ENCODE measurements at regions not wholly inside any gene's neighbourhood (a gene's known extent, or its start where the extent isn't known, plus 50 kb on each side); places are given as distances from the start of the nearest gene placed in this dataset.
"Not testable (repeated sequence)": the region's sequence is repeated elsewhere in the genome, so short reads cannot be mapped to it uniquely, and the experiment has no call there.

- H3K4me3 Mint-ChIP-seq, result no peak overlapping the region
- no peaks in the 10 kb centered on the region for H3K27me3 Mint-ChIP-seq
- peaks cover 2% of the 10 kb centered on the region for H3K4me1 Mint-ChIP-seq
- no peaks in the 10 kb centered on the region for H3K9me3 Mint-ChIP-seq
- no peaks in the 10 kb centered on the region for H3K36me3 Mint-ChIP-seq
- no peak for DNase-seq
- no peak overlapping the region for H3K27ac Mint-ChIP-seq
Observed at GRCh38 chr1:213786683-213787082, 201.1 kb upstream of the PROX1 start.

GRCh38 chr1:213790565-213790964 is 197.2 kb upstream of the PROX1 start:
- Mint-ChIP-seq H3K27ac (no peak overlapping the region), H3K4me1 (no peaks in the 10 kb centered on the region), H3K36me3 (no peaks in the 10 kb centered on the region), H3K27me3 (no peaks in the 10 kb centered on the region), H3K4me3 (no peak overlapping the region), H3K9me3 (no peaks in the 10 kb centered on the region)
- DNase-seq, result no peak

GRCh38 chr1:213793482-213794067 is 194.2 kb upstream of the PROX1 start:
- Mint-ChIP-seq H3K9me3 (no peaks in the 10 kb centered on the region), H3K27ac (no peak overlapping the region), H3K36me3 (no peaks in the 10 kb centered on the region), H3K27me3 (no peaks in the 10 kb centered on the region), H3K4me3 (no peak overlapping the region), H3K4me1 (no peaks in the 10 kb centered on the region)
- no peak for DNase-seq

GRCh38 chr1:213796525-213796924 is 191.2 kb upstream of the PROX1 start:
- Mint-ChIP-seq H3K36me3 (no peaks in the 10 kb centered on the region), H3K27me3 (no peaks in the 10 kb centered on the region), H3K4me3 (no peak overlapping the region), H3K27ac (no peak overlapping the region), H3K4me1 (no peaks in the 10 kb centered on the region), H3K9me3 (no peaks in the 10 kb centered on the region)
- no peak for DNase-seq

GRCh38 chr1:213808288-213808687 is 179.5 kb upstream of the PROX1 start:
- H3K27me3 Mint-ChIP-seq, H3K9me3 Mint-ChIP-seq, DNase-seq, H3K36me3 Mint-ChIP-seq, H3K4me1 Mint-ChIP-seq, H3K27ac Mint-ChIP-seq, H3K4me3 Mint-ChIP-seq: not testable (repeated sequence)

GRCh38 chr1:213817156-213817555 is 170.6 kb upstream of the PROX1 start:
- no peak overlapping the region for H3K4me3 Mint-ChIP-seq
- H3K36me3 Mint-ChIP-seq, result no peaks in the 10 kb centered on the region
- DNase-seq, result no peak
- H3K4me1 Mint-ChIP-seq, result no peaks in the 10 kb centered on the region
- H3K9me3 Mint-ChIP-seq, result no peaks in the 10 kb centered on the region
- H3K27me3 Mint-ChIP-seq, result no peaks in the 10 kb centered on the region
- H3K27ac Mint-ChIP-seq, result no peak overlapping the region

GRCh38 chr1:213820362-213821149 is 167.2 kb upstream of the PROX1 start:
- Mint-ChIP-seq H3K9me3 (no peaks in the 10 kb centered on the region), H3K4me1 (no peaks in the 10 kb centered on the region), H3K27ac (no peak overlapping the region), H3K27me3 (no peaks in the 10 kb centered on the region), H3K36me3 (no peaks in the 10 kb centered on the region), H3K4me3 (no peak overlapping the region)
- DNase-seq, result no peak

GRCh38 chr1:213821175-213821942 is 166.4 kb upstream of the PROX1 start:
- H3K27ac Mint-ChIP-seq, result no peak overlapping the region
- H3K9me3 Mint-ChIP-seq, result no peaks in the 10 kb centered on the region
- no peaks in the 10 kb centered on the region for H3K36me3 Mint-ChIP-seq
- no peaks in the 10 kb centered on the region for H3K4me1 Mint-ChIP-seq
- no peak for DNase-seq
- no peaks in the 10 kb centered on the region for H3K27me3 Mint-ChIP-seq
- H3K4me3 Mint-ChIP-seq, result no peak overlapping the region

GRCh38 chr1:213821943-213822334 is 165.8 kb upstream of the PROX1 start:
- Mint-ChIP-seq H3K36me3 (no peaks in the 10 kb centered on the region), H3K4me1 (no peaks in the 10 kb centered on the region), H3K27me3 (no peaks in the 10 kb centered on the region), H3K9me3 (no peaks in the 10 kb centered on the region), H3K4me3 (no peak overlapping the region), H3K27ac (no peak overlapping the region)
- DNase-seq, result no peak

GRCh38 chr1:213826891-213827290 is 160.9 kb upstream of the PROX1 start:
- Mint-ChIP-seq H3K27me3 (no peaks in the 10 kb centered on the region), H3K4me1 (no peaks in the 10 kb centered on the region), H3K36me3 (no peaks in the 10 kb centered on the region), H3K27ac (no peak overlapping the region), H3K9me3 (peaks cover 4% of the 10 kb centered on the region), H3K4me3 (no peak overlapping the region)
- DNase-seq, result no peak

GRCh38 chr1:213828867-213829266 is 158.9 kb upstream of the PROX1 start:
- H3K4me3 Mint-ChIP-seq, result no peak overlapping the region
- no peak for DNase-seq
- peaks cover 4% of the 10 kb centered on the region for H3K9me3 Mint-ChIP-seq
- no peaks in the 10 kb centered on the region for H3K36me3 Mint-ChIP-seq
- H3K27me3 Mint-ChIP-seq, result peaks cover 3% of the 10 kb centered on the region
- no peak overlapping the region for H3K27ac Mint-ChIP-seq
- H3K4me1 Mint-ChIP-seq, result no peaks in the 10 kb centered on the region

GRCh38 chr1:213829780-213830179 is 158.0 kb upstream of the PROX1 start:
- Mint-ChIP-seq H3K9me3 (peaks cover 4% of the 10 kb centered on the region), H3K36me3 (no peaks in the 10 kb centered on the region), H3K4me1 (no peaks in the 10 kb centered on the region), H3K27me3 (peaks cover 3% of the 10 kb centered on the region), H3K27ac (no peak overlapping the region), H3K4me3 (no peak overlapping the region)
- DNase-seq, result no peak

GRCh38 chr1:213830371-213830770 is 157.4 kb upstream of the PROX1 start:
- H3K4me1 Mint-ChIP-seq, result no peaks in the 10 kb centered on the region
- peaks cover 3% of the 10 kb centered on the region for H3K27me3 Mint-ChIP-seq
- DNase-seq, result no peak
- no peaks in the 10 kb centered on the region for H3K36me3 Mint-ChIP-seq
- no peak overlapping the region for H3K27ac Mint-ChIP-seq
- H3K9me3 Mint-ChIP-seq, result peaks cover 4% of the 10 kb centered on the region
- no peak overlapping the region for H3K4me3 Mint-ChIP-seq

- H3K9me3 Mint-ChIP-seq, result peaks cover 3% of the 10 kb centered on the region
- no peaks in the 10 kb centered on the region for H3K27me3 Mint-ChIP-seq
- H3K4me3 Mint-ChIP-seq, result no peak overlapping the region
- H3K36me3 Mint-ChIP-seq, result no peaks in the 10 kb centered on the region
- no peak overlapping the region for H3K27ac Mint-ChIP-seq
- no peaks in the 10 kb centered on the region for H3K4me1 Mint-ChIP-seq
- DNase-seq, result no peak
Observed at GRCh38 chr1:213840575-213840974, 147.2 kb upstream of the PROX1 start.

- Mint-ChIP-seq H3K27ac (no peak overlapping the region), H3K36me3 (no peaks in the 10 kb centered on the region), H3K4me1 (peaks cover 2% of the 10 kb centered on the region), H3K27me3 (no peaks in the 10 kb centered on the region), H3K9me3 (no peaks in the 10 kb centered on the region), H3K4me3 (no peak overlapping the region)
- no peak for DNase-seq
Observed at GRCh38 chr1:213844632-213845031, 143.1 kb upstream of the PROX1 start.

All from activated naive CD8-positive, alpha-beta T cell treated with anti-CD3 and anti-CD28 coated beads for 36 hours (primary cell).